ENCODE measurements at regions not wholly inside any gene's neighbourhood (a gene's known extent, or its start where the extent isn't known, plus 50 kb on each side); places are given as distances from the start of the nearest gene placed in this dataset.

DNA sequence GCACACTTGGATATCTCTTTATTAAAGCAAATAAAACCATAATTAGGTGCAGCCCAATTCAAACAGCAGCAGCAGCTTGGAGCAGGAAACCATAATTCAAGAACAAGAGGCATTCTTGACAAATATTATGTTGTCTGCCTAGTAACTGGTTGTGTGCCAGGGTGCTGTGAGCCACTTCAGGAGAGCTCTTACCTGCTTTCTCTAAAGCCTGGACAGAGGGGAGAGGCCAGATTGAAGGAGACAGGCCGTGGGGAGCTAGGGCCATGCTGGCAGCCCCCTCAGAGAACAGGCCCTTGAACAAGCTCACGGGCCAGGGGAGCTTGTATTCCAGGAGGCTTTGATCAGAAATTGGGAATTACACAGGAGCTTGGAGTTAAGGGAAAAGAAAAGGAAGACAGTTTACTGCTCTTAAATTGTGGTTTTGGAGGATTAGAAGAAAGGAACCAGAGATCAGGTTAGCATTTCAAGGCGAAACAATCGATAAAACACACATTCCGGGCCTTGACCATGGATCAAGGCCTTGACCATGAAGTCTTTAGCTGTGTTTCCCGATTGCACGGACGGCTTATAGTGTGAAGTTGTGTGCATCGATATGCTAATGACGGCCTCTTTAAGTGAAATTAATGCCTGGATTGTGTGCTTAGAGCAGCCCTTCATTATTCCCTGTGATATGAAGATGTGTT is 69.8 kb upstream of the NKX2-2 start:
- TF ChIP-seq, protein P1, sequence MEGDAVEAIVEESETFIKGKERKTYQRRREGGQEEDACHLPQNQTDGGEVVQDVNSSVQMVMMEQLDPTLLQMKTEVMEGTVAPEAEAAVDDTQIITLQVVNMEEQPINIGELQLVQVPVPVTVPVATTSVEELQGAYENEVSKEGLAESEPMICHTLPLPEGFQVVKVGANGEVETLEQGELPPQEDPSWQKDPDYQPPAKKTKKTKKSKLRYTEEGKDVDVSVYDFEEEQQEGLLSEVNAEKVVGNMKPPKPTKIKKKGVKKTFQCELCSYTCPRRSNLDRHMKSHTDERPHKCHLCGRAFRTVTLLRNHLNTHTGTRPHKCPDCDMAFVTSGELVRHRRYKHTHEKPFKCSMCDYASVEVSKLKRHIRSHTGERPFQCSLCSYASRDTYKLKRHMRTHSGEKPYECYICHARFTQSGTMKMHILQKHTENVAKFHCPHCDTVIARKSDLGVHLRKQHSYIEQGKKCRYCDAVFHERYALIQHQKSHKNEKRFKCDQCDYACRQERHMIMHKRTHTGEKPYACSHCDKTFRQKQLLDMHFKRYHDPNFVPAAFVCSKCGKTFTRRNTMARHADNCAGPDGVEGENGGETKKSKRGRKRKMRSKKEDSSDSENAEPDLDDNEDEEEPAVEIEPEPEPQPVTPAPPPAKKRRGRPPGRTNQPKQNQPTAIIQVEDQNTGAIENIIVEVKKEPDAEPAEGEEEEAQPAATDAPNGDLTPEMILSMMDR (IDR thresholded peaks at IDR 0.05; ENCODE audit: insufficient read depth, low read depth, low read length, missing control alignments) = no peak
- DNase-seq (ENCODE audit: low read depth) = no peak
- no peak overlapping the region for H3K4me3 ChIP-seq (ENCODE audit: low read length)

DNA sequence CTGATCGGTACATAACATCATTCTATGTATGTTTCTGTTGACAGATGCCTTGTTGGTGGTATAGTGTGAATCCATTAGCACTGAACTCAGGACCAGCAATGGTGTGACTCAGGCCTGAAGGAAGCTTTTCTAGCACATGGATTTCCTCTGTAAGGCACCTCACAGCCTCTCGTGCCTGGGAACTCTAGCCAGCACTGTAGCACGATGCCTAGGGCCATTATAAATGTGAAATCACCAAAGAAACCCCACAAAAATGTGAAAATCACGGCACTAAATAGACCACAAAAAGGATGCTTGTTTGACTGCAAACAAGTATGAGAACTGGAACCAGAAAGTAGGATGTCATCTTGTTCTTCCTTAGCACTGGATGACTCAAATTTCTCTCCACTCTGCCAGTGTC is 63.7 kb upstream of the NKX2-2 start:
- TF ChIP-seq, protein P1 (IDR thresholded peaks at IDR 0.05; ENCODE audit: insufficient read depth, low read depth, low read length, missing control alignments) = no peak
- no peak overlapping the region for H3K4me3 ChIP-seq (ENCODE audit: low read length)
- no peak for DNase-seq (ENCODE audit: low read depth)

DNA sequence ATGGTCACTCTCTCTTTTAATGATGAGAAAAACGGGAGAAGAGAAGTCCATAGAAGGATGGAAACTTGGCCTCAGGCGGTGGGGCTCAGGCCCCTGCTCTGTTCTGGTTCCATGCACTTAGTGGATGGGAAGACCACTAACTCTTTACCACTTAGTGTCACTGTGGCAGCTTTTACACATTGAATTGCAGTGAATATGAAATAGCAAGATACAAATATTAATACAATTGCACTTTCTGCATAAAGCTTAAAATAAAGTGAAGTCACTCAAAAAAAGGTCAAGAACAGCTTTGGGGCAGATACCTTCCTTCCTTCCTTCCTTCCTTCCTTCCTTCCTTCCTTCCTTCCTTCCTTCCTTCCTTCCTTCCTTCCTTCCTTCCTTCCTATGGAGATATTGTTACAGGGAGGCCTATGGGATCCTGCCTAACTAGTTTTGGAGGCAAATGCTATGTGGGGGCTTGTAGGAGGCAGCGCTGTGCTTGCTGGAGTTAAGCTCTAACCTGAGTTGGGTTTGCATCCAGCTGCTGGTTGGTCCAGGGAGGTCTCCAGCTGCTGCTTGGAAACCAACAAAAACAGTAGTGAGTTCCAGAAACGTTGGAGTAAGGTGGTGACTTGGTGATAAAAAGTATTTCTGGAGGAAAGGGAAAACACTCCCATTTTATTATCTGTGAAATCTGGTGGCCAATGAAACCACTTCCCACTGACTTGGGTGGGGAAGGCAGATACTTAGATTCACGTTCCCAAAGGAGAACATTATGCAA is 62.3 kb upstream of the NKX2-2 start:
- no peak overlapping the region for H3K4me3 ChIP-seq (ENCODE audit: low read length)
- TF ChIP-seq, protein P1 (IDR thresholded peaks at IDR 0.05; ENCODE audit: insufficient read depth, low read depth, low read length, missing control alignments) = no peak
- no peak for DNase-seq (ENCODE audit: low read depth)

DNA sequence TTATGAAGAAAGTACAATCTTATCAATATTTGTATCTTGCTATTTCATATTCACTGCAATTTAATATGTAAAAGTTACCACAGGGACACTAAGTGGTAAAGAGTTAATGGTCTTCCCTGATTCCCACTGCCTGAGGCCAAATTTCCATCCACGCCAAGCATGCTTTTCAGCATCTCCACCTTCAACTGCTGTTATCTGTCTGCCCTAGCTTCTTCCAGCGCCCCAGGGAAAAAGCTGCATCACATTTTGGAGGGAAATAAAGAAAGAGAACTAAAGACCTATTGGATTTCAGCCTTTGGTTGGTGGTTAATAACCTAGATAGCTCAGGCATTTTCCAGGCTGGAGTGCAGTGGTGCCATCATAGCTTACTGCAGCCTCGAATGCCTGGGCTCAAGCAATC is 61.3 kb upstream of the NKX2-2 start:
- TF ChIP-seq, protein P1 (IDR thresholded peaks at IDR 0.05; ENCODE audit: insufficient read depth, low read depth, low read length, missing control alignments) = no peak
- no peak for DNase-seq (ENCODE audit: low read depth)

DNA sequence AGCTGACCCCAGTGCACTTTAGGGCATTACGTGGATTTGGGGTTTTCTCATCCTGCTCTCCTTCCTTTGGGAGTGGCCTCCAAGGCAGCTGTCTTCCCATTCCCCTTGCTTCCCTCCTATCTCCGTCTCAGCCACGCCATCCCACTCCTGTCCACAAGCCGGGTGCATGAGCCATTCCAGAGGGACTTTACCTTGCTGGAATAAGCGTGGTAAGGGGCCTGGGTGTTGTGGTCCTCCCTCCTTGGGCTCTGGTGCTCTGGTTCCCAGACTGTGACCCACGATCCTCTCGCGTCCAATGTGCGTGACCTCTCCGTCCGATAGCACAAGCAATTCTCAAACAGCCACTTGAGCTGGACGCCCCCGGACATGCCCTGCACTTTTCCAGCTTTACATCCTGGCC is 60.6 kb upstream of the NKX2-2 start:
- TF ChIP-seq, protein P1 (IDR thresholded peaks at IDR 0.05; ENCODE audit: insufficient read depth, low read depth, low read length, missing control alignments) = no peak
- no peak overlapping the region for H3K4me3 ChIP-seq (ENCODE audit: low read length)

More for the DNA sequence above, 61.3 kb upstream of the NKX2-2 start:
- H3K4me3 ChIP-seq (ENCODE audit: low read length) = no peak overlapping the region

DNA sequence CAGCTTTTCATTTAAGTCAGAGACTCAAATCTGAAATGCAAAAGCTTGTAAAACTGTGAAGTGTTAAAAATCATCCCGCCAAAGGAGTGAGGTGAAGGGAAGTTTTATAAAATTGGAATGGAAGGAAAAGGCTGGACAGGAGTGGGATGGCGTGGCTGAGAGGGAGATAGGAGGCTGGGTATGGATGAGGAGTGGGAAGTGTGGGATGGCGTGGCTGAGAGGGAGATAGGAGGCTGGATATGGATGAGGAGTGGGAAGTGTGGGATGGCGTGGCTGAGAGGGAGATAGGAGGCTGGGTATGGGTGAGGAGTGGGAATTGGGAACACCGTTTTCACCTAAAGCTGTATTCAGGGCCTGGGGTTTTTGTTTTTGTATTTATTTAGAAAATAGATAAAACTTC is 59.4 kb upstream of the NKX2-2 start:
- no peak for DNase-seq (ENCODE audit: low read depth)
- TF ChIP-seq, protein P1 (IDR thresholded peaks at IDR 0.05; ENCODE audit: insufficient read depth, low read depth, low read length, missing control alignments) = no peak
- H3K4me3 ChIP-seq (ENCODE audit: low read length) = no peak overlapping the region

More for the DNA sequence above, 60.6 kb upstream of the NKX2-2 start:
- no peak for DNase-seq (ENCODE audit: low read depth)
